NCI-H2171 (cell line): ENCODE measurements at regions not wholly inside any gene's neighbourhood (a gene's known extent, or its start where the extent isn't known, plus 50 kb on each side); places are given as distances from the start of the nearest gene placed in this dataset.
"Not testable (repeated sequence)": the region's sequence is repeated elsewhere in the genome, so short reads cannot be mapped to it uniquely, and the experiment has no call there.

Experiments
- DNase-seq: peaks from one replicate; lab custom pipeline; 2025; lab: John Stamatoyannopoulos, UW

DNA sequence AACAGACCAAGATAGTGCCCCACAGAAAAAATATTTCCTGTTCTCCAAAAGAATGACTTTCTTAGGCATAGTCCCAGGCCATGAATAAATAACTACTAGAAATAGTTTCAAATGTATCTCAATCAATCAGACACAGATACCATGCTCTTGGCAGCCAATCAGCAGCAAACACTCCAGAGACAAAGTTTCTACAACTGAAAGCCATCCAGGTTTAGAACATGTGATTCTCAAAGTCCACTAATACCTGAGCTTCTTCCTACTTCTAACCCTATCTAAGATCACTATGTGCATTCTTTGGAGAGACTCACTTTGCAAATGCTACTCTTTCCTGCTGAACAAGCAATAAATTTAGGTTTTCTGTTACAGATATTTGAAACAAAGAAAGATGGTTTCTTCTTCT lies 425.8 kb upstream of the GRIN3A start:
- no peak for DNase-seq

DNA sequence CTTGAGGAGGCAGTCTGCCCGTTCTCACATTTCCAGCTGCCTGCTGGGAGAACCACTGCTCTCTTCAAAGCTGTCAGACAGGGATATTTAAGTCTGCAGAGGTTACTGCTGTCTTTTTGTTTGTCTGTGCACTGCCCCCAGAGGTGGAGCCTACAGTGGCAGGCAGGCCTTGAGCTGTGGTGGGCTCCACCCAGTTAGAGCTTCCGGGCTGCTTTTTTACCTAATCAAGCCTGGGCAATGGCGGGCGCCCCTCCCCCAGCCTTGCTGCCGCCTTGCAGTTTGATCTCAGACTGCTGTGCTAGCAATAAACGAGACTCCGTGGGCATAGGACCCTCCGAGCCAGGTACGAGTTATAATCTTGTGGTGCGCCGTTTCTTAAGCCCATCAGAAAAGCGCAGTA lies 414.6 kb upstream of the GRIN3A start:
- DNase-seq = not testable (repeated sequence)

DNA sequence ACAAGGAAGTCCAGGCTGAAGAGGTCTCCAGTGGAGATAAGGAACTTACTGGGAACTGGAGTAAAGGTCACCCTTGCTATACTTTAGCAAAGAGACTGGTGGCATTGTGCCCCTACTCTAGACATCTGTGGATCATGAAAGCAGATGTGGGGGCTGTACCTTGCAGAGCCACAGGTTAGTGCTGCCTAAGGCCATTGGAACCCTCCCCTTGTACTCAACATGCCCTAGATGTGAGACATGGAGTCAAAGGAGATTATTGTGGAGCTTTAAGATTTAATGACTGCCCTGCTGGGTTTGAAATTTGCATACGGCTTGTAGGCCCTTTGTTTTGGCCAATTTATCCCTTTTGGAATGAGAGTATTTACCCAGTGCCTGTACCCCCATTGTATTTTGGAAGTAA lies 397.3 kb upstream of the GRIN3A start:
- no peak for DNase-seq

DNA sequence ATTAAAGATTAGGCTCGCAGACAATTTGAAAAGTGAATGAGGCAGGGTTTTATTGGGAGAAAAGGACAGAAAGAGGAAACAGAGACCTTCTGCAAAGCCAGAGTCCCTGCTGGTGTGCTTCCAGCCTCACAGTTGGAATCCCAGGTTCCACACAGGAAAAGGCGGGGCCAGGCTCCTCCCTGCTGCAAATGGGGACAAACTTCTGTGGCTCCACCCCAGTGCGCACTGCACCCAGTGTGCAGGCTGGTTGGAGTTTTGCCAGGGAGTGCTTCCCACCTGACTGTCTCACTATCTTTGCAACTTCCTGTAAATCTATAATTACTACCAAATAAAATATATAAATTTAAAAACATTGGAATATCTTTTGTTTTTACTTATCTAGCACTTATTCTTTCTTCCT lies 386.0 kb upstream of the GRIN3A start:
- no peak for DNase-seq

- no peak for DNase-seq
Measured at GRCh38 chr9:102114557-102114956, 376.1 kb upstream of the GRIN3A start.

- no peak for DNase-seq
Measured at GRCh38 chr9:102113191-102113590, 374.7 kb upstream of the GRIN3A start.

- no peak for DNase-seq
Measured at GRCh38 chr9:102106439-102106838, 368.0 kb upstream of the GRIN3A start.

- DNase-seq = no peak
Measured at GRCh38 chr9:102101723-102102122, 363.3 kb upstream of the GRIN3A start.

DNA sequence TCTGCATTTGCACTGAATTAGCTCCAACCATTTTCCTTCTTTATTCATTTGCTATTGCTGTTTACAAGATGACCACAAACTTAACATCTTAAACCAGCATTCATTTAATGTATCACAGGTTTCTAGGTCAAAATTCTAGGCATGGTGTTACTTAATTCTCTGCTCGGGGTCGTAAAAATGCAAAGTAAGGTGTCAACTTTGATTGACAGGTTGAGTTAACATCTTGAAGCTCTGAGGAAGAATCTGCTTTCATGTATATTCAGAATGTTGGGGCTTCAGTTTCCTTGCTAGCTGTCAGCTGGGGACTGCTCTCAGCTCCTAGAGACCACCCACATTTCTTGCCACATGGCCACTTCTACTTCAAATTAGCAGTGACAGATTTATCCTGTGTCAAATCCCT lies 348.7 kb upstream of the GRIN3A start:
- DNase-seq = no peak

DNA sequence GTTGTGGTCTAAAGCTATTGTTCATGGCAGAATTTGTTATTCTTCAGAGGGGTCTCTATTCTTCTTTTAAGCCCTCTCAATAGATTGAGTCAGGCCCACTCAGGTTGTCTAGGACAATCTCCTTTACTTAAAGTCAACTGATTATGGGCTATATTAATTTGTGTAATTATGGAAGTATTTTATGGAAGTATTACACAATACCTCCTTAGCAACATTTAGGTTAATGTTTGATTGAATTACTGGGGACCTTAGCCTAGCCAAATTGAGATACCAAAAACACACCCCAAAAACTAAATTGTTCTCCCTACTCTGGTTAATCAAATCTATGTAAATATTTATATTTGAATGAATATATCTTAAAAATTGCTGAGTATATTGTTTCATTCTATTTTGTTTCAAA lies 347.1 kb upstream of the GRIN3A start:
- DNase-seq = no peak

DNA sequence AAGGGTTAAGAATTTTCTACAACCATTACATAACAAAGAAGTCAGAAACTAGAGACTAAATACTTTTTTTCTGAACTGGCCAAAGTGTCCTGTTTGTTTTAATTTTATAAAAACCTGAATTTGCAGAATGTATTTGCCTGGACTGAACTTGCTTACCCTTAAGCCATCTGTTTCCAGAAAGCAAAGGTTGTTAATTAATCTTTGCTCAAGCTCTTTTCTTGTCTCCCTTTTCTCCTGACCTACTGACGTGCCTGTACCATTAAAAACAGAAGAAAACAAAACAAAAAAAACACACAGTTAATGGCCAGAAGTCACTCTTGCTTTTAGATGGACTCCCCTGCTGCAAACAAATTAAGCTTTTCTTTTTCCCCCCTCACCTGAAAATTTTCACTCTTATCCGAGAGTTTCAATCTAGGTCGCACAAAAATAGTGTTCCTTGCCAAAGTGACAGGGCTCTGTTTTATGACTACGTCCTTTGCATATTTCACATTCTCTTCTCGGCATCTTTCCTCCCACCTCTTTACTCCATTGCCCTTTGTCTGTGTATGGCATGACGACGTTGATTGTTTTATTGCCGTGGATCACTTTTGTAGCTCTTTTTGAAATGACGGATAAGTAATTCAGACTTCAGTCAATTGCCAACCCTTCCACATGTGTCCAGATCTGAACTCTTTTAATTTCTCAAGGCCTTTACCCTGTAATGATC lies 333.8 kb upstream of the GRIN3A start:
- DNase-seq = no peak

GRCh38 chr9:102069969-102070368 lies 331.5 kb upstream of the GRIN3A start:
- no peak for DNase-seq

GRCh38 chr9:102054811-102055210 lies 316.4 kb upstream of the GRIN3A start:
- no peak for DNase-seq

DNA sequence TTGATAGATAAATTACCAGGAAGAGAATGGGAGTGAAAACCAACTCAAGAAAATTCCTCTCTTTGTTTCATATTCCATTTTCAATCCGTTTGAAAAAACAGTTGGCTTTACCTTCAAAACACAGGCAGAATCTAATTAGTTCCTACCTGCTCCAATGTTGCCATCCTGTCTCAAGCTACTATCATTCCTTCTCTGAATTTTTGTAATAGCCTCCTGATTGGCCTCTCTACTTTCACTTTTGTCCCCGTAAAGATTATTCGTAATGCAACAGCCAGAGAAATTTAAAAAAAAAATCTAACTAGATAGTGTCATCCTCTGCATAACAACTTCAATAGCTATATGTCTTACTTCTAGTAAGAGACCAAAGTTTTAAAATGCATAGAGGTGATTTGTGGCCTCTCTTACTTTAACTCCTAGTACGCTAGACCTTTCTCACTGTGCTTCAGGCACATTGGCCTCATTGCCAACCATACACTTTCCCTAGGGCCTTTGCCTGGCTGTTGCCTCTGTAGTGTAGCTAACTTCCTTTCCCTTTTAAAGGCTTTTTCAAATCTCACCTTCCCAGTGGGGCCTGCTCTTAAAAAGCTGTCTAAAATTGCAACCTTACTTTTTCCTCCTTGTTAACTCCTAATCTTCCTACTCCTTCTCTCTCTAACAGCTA lies 311.3 kb upstream of the GRIN3A start:
- DNase-seq = no peak

DNA sequence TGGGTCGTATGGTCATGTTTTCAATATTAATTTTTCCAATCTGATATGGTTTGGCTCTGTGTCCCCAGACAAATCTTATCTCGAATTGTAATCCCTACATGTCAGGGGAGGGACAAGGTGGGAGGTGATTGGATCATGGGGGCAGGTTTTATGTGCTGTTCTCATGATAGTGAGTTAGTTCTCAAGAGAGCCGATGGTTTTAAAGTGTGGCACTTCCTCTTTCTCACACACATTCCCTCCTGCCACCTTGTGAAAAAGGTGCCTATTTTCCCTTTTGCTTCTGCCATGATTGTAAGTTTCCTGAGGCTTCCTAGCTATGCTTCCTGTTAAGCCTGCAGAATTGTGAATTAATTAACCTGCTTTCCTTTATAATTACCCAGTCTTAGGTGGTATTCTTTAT lies 309.1 kb upstream of the GRIN3A start:
- no peak for DNase-seq

- no peak for DNase-seq
Measured at GRCh38 chr9:102044133-102044532, 305.7 kb upstream of the GRIN3A start.

DNA sequence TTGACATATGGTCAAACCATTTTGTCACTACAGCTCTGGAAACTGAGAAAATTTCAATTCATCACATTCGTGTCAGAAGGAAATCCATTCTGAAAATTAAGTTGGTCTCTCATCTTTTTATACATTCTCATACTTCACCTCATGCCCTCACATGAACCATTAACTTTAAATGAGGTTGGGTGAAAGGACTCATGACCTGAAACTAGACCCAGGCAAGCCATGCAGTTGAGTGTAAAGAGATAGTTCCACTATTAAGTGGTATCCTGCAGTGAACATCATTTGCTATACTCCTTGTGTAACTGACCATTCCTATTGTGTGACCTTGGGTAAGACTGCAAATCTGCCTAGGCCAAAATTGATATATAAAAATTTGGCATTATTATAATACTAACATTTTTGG lies 299.6 kb upstream of the GRIN3A start:
- no peak for DNase-seq

- no peak for DNase-seq
Measured at GRCh38 chr9:102035929-102036328, 297.5 kb upstream of the GRIN3A start.

- DNase-seq = no peak
Measured at GRCh38 chr9:102032614-102033013, 294.2 kb upstream of the GRIN3A start.

- no peak for DNase-seq
Measured at GRCh38 chr9:102000956-102001355, 262.5 kb upstream of the GRIN3A start.

DNA sequence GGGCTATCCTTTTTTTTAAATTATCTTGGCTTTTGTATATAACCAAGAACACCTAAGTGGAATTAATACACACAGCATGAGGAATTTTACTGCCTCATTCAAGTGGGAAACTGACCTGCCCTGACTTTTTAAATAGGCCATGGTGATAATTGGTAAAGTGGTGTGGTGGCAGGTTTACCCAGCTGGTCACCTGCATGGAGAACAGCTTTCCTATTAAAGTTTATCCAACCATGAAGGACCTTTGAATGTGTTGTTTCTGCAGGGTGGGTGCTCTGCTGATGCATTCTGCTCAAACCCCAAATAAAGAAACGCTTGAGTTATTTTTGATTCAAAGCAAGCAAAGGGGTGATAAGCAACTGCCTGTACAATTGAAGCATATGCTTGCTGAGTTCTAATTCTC lies 261.0 kb upstream of the GRIN3A start:
- peak; percentile 79 for DNase-seq

- no peak for DNase-seq
Measured at GRCh38 chr9:101995231-101995630, 256.8 kb upstream of the GRIN3A start.

DNA sequence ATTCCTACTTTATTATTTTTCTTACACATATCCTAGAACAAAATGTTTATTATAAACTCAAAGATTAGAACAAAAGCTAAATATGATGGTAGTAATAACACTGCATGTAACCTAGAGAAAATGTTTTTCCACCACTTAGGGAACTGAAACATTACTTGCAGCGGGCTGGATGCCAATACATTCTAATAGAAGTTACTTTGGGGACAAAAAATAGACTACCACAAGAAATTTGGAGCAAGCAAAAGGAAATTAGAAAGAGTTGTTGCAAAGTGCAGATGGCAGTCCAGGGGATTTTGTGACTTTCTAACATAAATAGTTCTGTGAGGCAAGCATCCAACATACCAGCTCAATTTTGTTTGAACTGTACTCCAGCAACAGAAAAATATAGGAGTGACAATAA lies 255.3 kb upstream of the GRIN3A start:
- no peak for DNase-seq

DNA sequence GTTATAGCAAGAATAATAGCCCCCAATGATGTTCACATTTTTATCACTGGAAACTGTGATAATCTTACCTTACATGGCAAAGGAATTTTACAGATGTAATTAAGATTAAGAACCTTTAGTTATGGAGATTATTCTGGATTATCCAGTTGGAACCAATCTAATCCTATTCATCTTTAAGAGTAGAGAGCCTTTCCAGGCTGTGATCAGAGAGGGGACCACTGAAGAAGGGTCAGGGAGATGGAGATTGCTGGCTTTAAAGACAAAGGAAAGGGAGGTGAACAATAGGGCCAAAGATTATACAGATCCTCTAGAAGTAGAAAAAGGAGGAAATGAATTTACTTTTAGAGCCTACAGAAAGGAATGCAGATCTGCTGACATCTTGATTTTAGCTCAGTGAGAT lies 253.5 kb upstream of the GRIN3A start:
- no peak for DNase-seq
